Fibroblast of skin of right quadriceps (primary cell): ENCODE measurements at regions not wholly inside any gene's neighbourhood (a gene's known extent, or its start where the extent isn't known, plus 50 kb on each side); places are given as distances from the start of the nearest gene placed in this dataset.

Source experiments
- DNase-seq: peaks from one replicate; pipeline ENCODE4 v3.0.0-alpha.2; 2013

DNA sequence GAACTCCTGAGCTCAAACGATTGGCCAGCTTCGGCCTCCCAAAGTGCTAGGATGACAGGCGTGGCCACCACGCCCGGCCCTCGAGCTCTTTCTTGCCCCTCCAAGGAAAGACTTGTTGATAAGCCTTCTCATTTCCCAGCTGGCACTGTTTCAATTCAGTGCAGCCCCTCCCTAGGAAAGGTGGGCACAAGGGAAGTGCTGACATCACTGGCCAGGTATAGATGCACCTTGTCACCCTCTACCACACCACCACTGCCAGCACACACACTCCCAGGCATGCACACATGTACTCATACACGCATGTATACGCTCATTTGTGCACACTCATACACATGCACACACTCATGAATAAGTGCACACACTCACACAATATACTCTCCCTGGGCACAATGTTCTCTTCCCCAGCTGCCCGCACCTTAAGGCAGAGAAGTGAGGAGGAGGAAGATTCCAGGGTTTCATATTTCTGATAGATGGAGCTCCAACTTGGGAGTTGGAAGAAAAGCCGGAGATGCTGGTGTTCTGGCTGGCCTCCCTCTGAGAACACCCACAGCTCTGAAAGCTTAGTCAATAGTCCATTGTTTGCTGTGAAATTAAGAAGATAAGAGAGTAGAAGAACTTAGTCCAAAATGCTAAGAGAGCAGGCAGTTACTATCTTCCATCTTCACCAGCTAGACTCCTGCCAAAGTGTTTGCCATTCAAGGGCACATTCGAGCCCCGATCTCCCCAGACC lies 196.7 kb downstream of the FOXO1 start:
- DNase-seq: no peak

- DNase-seq: no peak
Measured at GRCh38 chr13:40470660-40471059, 195.8 kb downstream of the FOXO1 start.

GRCh38 chr13:40471076-40471475 lies 195.4 kb downstream of the FOXO1 start:
- no peak for DNase-seq

- DNase-seq: no peak
Measured at GRCh38 chr13:40471911-40472310, 194.5 kb downstream of the FOXO1 start.

DNA sequence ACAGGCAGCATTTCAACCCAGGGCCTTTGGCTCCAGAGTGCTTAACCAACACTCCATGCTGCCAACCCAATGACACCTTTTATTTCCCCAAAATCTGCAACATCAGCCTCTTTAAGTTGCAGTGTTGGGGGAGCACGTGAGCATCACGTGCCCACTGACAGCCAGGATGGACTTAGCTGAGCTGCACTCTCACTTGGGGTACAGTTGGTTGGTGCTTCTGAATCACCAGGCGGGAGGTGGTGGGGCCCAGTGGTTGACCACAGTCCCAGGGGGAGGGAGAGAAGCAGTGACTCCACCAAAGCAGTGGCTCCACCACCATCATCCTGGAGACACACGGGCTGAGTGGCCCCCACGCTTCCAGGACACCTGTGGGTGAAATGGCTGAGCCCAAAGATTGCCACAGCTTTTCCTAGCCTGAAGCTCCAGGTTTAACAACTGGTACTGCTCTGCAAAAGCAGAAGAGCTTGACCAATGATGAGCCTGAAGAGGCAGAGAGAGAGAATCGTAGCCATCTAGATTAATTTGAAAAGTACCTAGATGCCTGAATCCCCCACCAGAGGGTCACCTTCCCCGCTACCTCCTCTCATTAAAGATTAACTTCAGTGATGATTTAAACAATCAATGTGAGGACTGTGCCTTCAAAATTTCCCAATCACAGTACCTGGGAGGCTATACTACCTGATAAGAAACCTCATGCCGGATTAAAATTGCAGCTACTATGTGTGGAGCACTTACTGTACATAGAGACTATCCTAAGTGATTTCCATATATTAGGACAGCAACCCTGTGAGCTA lies 193.8 kb downstream of the FOXO1 start:
- no peak for DNase-seq

- DNase-seq: no peak
Measured at GRCh38 chr13:40475617-40476016, 190.8 kb downstream of the FOXO1 start.

DNA sequence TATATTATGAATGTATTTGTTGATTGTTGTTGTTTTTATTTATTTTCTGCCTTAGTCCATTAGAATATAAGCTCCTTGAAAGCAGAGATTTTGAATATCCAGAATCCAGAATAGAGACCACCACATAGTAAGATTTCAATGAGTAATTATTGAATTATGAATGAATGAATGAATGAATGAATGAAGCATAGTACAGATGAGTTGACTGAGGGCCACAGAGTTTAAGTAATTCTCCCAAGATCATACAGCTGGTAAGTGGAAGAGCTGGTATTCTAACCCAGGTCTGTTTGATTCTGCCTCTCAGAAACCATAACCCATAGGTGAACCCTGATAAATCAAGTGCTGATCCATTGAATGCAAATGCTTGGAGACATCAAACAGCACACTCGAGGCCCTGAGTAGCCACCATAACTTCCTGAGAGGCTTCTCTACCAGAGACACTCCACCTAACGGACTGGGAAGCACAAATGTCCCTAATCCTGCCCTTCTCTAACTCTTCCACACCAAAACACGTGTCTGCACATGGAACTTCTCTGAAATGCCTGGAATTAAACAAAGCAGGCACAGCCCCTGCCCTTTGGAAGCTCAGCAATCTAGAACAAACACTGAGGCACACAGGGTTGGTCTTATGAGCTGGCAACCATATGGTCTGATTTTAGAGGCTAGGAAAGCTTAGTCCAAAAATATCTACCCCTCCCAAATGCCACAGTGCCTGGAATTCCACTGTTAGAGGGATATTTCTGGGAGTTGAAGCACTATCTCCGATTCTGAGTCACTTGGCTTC lies 190.1 kb downstream of the FOXO1 start:
- DNase-seq: peak; percentile 17

- no peak for DNase-seq
Measured at GRCh38 chr13:40477623-40478608, 188.5 kb downstream of the FOXO1 start.

DNA sequence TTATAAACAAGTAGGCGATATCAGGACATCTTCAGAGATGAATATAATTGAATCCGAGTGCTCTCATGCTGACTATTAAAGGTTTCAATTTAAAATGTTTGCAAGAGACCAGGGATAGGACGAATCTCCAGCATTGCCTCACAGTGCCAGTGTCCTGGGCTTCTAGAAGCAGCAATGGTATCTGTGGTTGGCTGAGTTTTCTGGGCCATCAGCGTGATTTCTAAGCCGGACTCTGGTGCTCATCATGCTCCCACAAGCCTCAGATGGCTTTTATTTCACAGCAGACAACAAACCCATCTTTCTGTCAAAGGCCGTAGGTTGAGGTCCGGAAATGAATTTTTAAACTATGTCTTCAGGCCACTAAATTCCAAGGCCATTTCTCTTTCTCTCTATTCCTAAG lies 187.7 kb downstream of the FOXO1 start:
- DNase-seq: no peak

DNA sequence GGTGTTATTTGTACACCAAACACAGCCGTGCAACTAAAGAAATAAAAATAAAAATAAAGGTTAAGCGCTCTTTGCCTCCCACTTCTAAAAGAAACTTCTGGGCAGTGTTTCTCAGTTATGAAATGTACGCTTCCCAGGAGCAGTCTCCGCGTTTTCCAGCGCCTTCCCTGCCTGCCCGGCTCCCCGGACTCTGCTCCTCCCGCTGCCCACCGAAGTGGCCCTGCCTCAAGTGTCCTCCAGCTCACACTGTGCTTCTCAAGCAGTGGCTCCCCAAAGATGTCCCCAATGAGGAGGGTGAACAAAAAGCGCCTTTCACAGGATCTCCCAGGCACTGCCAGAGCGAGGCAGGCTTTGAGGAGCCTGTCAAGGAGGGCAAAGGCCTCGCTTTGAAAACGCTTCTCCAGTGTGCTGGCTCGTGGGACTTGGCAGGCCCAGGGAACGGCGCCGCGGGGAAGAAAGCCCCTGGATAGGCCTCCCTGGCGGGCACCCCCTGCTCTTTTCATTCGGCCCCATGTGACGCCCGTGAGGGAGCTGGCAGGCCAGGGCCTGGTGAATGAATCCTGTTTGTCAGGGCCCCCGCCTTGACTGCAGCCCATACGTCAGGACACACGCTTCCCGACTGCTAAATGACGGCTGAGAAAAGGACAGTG lies 187.1 kb downstream of the FOXO1 start:
- no peak for DNase-seq

GRCh38 chr13:40480012-40480914 lies 186.2 kb downstream of the FOXO1 start:
- DNase-seq: no peak

- no peak for DNase-seq
Measured at GRCh38 chr13:40480915-40481516, 185.4 kb downstream of the FOXO1 start.

DNA sequence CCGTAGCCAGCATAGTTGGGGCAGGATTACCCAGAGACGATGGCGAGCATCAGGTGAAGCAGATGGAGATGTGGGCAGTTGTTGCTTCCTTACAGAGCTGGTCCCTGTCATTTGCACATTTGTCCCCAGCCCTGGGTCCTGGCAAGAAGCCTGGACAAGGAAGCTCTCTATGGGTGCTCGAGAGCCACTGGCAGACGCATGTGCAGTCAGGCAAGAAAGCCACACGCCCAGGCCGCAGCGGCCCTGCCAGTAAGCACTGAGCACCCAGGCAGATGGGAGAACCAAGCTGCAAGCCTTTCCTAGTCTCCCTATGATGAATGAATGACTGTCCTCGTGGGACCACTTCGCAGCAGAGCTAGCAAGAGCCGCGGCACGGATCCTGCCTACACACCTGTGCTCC lies 182.8 kb downstream of the FOXO1 start:
- no peak for DNase-seq

GRCh38 chr13:40484101-40484800 lies 182.2 kb downstream of the FOXO1 start:
- DNase-seq: no peak

DNA sequence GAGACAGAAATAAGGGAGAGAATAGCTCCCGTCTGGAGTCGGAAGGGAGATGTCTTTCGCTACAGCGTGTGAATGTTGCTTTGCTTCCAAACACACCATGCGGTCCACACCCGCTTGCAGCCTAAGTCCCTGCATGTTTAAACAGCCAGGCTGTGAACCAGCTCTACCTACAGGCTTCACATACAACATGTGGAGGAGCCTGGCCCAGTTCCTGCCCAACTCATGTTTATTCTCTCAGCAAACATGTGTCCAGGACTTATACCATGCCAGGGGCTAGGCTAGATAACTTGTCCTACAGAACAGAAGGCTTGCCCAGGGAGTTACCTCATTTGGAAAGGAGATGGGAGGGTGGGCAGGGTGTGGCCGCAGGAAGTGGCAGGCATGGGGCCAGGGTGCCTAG lies 181.5 kb downstream of the FOXO1 start:
- no peak for DNase-seq

DNA sequence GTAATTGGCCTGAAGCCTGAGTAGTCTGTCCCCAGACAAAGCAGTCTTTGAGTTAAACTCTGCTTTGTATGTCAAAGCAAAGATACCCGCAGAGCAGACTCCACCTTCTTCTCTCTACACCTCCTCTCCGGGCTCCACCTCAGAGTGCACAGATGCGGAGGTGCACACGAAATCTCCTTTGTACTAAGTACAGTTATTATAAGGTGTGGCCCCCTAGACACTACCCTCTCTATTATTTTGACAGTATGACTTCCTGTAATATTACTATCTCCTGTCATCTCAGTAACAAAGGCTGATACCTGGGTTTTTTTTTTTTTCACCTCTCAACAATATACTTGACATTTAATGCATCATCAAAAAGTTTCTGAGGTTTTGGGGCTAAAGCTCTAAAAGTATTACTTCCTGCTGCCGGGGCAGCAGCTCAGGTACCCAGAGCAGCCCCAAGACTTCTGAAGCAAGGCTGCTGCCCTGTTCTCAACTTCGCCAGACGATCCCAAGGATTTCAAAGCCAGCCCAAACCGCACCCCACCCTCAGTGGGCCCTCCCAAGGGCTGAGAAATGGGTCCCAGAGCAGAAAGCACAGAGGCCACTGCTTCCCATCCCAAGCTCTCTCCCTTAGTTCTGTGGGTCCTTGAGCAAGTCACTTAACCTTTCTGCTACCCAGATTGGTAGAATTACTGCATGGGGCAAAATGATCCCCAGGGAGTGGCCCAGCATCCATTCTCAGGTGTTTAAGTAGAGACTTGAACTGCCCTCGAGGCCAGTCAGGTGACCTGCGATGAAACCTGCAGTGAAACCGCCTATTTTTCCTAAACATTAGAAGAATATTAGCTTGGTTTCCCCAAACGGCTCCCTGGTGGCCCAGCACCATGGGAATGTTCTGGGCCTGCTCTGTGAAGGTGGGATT lies 180.6 kb downstream of the FOXO1 start:
- DNase-seq: no peak

- DNase-seq: no peak
Measured at GRCh38 chr13:40486518-40487163, 179.8 kb downstream of the FOXO1 start.

DNA sequence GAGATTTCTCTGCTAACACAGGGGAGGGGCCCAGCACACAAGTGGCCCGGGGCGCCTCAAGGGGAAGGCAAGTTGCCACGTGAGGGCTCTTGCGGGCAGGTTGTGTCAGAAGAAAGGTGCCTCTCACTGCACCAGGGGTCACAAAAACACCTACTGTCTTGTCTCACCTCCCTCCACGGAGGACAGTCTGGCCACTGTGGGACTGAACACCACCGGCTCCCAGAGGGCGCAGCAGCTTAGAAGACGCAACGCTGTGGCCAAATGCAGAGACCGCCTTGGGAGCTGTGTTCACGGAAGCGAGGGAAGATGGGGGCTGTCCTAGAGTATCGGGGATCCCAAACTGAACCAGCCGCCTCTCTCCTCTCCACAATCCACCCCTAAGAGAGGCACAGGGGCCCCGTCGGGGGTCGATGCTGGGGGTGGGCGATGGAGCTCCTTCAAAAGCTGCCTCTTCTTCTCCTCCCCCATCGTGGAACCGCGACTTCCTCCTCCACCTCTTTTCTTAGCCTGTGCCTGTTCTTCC lies 177.5 kb downstream of the FOXO1 start:
- DNase-seq: no peak
